ENCODE measurements at regions not wholly inside any gene's neighbourhood (a gene's known extent, or its start where the extent isn't known, plus 50 kb on each side); places are given as distances from the start of the nearest gene placed in this dataset.
A peak's percentile ranks its signal among the peaks of the same experiment; 100 is the strongest.

DNA sequence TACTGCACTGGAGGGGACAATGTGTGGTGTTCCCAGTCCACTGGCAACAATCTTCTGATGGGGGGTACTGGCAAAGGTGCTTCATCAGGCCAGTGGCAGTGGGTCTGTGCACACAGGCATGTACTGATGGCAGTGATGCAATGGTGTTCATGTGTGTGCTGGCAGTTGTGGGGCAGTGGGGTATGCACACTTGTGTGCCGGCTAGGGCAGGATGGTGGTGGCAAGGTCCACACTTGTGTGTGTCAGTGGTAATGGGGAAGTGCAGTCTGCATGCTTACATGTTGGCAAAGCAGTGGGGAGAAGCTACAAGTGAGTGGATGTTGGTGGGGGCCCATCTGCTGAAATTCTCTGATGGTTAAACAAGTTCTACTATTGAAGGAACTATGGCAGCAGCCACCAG lies 504.6 kb upstream of the ZNF462 start:
- DNase-seq: no peak

DNA sequence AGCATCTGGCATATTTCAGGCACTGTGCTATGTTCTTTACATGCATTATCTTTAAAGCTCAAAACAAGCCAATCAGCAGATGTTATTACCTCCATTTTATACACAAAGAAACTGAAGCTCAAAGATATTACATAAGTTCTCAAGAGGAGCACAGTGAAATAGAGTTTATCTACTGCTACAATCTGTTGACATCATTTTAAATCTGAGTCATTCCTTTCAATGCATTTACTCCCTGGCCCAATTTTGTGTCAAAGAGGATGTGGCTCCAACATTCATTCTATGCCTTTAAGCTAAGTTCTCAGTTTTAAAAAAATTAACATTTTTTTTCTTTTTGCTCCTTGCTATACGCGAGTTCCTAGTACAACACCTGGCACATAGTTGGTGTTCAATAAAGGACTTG lies 486.3 kb upstream of the ZNF462 start:
- DNase-seq: no peak

GRCh38 chr9:106383072-106383471 lies 479.9 kb upstream of the ZNF462 start:
- no peak for DNase-seq

GRCh38 chr9:106387965-106388364 lies 475.0 kb upstream of the ZNF462 start:
- DNase-seq: no peak

- no peak for DNase-seq
Observed at GRCh38 chr9:106393226-106393625, 469.7 kb upstream of the ZNF462 start.

GRCh38 chr9:106400170-106400569 lies 462.8 kb upstream of the ZNF462 start:
- DNase-seq: no peak

GRCh38 chr9:106400950-106401349 lies 462.0 kb upstream of the ZNF462 start:
- DNase-seq: no peak

GRCh38 chr9:106403081-106403480 lies 459.9 kb upstream of the ZNF462 start:
- no peak for DNase-seq

GRCh38 chr9:106404137-106404536 lies 458.8 kb upstream of the ZNF462 start:
- DNase-seq: no peak

DNA sequence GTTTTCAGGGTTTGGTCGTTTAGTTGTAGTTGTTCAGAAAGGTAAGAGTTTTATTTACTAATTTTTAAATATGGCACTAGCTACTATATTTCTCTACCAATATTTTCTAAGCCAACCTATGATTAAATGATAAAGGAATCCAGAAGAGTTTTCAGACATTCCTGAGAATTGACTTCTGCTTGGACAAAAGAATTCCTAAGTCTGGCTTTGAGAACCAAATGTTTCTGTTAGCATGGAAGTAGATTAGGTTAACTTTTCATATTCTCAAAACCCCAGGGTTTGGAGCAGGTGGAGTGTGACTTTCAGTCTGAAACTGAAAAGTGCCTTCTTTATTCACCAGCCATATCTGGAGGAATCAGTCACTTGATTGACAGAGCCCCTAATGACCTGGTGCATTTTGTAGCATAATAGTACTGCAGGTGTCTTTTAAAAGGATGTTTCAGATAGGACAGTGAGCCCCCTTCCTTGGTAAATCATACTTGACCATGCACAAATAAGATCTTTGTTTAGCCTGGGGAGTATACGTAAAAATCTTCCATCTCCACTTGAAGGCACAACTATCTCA lies 457.0 kb upstream of the ZNF462 start:
- DNase-seq: no peak

DNA sequence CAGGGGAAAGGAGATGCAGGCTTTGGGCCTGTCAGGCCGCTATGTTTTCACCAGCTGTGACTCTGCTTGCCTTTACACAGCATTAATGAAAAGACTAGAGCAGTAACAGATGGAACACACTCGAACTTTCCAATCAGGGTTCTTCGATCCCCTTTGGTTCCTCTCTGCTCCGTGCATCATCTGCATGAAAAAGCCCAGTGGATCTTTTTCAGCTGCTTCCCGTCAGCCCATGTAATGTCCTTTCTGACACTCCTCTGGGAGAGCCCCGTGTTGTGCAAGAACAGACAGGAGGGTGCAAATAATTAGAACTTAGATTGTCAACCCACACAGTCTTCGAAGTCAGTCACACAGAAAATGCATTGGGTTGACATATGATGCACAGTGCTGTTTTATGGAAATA lies 448.9 kb upstream of the ZNF462 start:
- no peak for DNase-seq

DNA sequence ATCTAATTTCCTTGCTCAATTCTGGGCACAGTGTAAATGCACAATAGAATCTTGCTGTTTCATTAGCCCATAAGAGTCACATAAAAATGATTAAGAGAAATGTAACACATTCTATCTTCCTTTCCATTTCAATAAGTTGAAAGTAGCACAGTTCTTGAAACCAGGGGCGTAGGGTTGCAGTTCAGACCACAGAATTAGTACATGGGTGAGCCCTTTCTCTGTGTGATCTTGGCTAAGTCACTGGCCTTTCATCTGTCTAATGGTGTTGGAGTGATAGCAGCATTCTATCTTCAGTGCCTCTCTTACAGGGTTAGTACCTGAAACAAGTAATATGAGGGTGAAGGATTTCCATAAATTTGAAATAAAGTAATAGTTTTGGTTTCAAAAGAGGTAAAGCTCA lies 445.3 kb upstream of the ZNF462 start:
- no peak for DNase-seq

GRCh38 chr9:106419829-106420228 lies 443.1 kb upstream of the ZNF462 start:
- DNase-seq: no peak

DNA sequence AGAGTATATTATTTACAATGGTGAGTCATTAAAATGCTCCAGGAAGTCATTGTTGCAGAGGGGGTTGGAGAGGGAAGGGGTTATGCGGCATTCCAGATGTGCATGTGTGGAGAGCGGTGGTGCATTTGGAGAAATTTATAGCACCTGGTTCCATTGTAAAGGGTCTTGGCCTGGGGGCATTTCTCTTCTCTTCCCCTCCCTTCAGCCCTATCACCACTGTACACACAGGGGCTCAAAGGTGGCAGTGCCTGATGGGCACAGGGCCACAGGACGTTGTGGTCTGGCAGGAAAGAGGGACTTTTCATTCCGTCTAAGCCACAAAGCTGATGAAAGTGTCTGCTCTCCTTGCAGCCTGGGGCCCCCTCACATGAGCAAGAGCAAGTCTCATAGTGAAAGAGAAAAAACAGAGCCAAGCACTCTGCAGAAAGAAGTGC lies 442.4 kb upstream of the ZNF462 start:
- no peak for DNase-seq

DNA sequence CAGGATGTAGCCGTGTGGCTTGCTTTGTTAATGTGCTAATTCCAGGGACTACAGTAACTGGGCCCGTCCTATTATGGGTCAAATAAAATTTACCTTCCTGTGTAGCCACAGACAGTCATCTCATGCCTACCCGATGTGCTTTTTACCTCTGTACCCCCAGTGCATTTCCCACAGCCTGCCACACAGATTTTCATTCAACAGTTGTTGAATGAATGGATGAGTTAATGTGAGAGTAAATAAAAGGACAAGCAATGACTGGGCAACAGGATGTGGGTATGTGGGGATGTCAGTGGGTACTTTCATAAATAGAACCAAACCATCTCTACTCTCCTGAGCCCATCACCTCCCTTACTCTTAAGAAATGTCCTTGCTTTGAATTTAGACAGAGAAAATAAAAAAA lies 441.2 kb upstream of the ZNF462 start:
- no peak for DNase-seq

- DNase-seq: peak; percentile 18
Observed at GRCh38 chr9:106423575-106423974, 439.4 kb upstream of the ZNF462 start.

DNA sequence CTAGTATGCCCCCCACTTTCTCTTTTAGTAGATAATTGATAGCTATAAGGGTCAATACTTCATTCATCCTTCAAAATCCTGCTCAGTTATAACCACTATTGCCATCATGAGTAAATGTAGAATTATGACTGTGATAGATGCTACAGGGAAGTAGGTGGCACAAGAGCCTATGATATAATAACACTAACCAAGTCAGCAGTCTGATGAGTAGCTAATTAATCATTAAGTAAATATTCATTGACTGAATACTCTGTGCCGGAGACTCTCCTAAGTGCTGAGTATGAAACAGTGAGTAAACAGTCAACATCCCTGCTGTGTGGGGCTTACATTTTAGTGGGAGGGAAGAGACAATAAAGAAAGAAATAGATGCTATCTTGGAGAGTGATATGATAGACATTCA lies 430.3 kb upstream of the ZNF462 start:
- peak; percentile 11 for DNase-seq

DNA sequence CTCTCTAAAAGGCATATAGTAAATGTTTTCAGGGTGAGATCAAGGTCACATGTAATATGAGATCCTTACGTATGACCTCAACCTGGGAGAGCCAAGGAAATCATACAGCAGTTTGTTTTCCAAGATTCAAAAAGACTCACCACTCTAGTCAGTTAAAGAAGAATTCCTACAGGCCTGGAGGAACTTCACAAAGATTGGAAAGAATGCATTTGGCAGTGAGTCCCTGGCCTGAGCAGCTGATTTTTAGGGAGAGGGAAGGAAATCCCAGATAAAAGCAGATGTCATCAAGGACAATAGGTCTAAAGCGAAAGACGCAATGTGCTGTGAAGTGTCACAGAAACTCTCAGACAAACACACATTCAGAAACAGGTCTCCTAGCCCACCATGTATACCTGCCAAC lies 424.0 kb upstream of the ZNF462 start:
- DNase-seq: no peak

DNA sequence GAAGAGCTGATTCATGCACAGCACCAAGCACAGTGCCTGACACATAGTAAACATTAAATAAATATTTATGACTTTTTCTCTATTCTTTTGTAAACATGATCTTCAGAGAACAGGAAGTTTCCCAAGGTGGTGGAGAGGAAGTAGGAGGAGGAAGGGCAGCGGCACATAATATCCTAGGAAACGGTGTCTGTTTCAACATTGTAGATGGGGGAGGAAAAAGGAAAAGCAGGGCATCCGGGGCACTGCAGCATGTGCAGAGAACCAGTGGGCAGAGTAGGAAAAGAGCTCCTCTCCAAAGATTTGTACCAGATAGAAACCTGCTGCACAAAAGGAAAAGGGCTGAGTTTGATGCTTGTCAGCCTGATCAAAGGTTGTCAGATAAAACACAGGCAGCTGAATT lies 421.7 kb upstream of the ZNF462 start:
- no peak for DNase-seq

- DNase-seq: no peak
Observed at GRCh38 chr9:106443520-106443919, 419.4 kb upstream of the ZNF462 start.

GRCh38 chr9:106445107-106445506 lies 417.9 kb upstream of the ZNF462 start:
- DNase-seq: no peak

DNA sequence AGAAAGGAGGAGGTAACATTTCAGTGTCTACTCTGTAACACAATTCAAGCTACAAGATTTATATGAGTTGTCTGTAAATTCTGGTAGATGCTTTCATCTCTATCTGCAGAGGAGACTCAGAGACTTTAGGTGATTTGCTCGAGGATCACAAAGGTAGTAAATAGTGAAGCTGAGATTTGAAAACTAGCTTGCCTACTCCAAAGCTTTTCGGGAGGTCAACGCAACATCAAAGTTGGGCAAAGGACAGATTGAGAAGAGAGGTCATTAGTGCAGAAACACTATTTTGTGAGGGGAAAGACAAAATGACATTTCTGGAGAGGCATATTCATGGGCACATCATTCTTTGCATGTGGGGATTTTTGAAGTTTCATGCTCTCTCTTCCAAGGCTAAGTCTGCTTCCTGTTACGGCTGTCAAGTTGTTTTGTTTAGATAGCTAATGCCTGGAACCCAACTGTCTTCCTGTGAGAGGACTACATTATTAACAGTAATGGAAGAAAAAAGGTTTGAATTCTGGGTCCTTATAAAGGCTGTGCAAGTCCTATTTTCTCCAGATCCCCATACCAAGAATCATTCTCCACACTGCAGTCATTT lies 413.5 kb upstream of the ZNF462 start:
- no peak for DNase-seq

- no peak for DNase-seq
Observed at GRCh38 chr9:106450549-106450948, 412.4 kb upstream of the ZNF462 start.

DNA sequence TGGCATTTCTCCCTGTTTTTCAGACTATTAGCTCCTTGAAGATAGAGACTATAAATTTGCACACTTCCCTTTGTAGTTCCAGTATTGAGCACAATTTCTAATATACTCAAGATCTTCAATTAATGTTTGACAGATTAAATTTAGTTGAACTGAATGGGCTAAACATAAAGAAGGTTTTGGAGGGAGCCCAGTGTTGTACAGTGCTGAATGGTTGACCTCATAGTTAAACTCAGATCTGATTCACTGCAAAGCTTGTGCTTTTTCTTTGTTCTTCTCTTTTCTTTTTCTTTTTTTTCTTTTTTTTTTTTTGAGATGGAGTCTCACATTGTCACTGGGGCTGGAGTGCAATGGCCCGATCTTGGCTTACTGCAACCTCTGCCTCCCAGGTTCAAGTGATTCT lies 411.7 kb upstream of the ZNF462 start:
- no peak for DNase-seq

- DNase-seq: no peak
Observed at GRCh38 chr9:106456581-106456980, 406.4 kb upstream of the ZNF462 start.

All from NCI-H510A treated with DMSO at 0.1 percent for 48 hours (cell line).